ENCODE measurements at regions not wholly inside any gene's neighbourhood (a gene's known extent, or its start where the extent isn't known, plus 50 kb on each side); places are given as distances from the start of the nearest gene placed in this dataset.

- no peak overlapping the region for H3K4me3 ChIP-seq
- H3K9me3 ChIP-seq = no peaks in the 10 kb centered on the region
- TF ChIP-seq, protein P1, sequence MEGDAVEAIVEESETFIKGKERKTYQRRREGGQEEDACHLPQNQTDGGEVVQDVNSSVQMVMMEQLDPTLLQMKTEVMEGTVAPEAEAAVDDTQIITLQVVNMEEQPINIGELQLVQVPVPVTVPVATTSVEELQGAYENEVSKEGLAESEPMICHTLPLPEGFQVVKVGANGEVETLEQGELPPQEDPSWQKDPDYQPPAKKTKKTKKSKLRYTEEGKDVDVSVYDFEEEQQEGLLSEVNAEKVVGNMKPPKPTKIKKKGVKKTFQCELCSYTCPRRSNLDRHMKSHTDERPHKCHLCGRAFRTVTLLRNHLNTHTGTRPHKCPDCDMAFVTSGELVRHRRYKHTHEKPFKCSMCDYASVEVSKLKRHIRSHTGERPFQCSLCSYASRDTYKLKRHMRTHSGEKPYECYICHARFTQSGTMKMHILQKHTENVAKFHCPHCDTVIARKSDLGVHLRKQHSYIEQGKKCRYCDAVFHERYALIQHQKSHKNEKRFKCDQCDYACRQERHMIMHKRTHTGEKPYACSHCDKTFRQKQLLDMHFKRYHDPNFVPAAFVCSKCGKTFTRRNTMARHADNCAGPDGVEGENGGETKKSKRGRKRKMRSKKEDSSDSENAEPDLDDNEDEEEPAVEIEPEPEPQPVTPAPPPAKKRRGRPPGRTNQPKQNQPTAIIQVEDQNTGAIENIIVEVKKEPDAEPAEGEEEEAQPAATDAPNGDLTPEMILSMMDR (IDR thresholded peaks at IDR 0.05) = no peak
- TF ChIP-seq POLR2A (IDR thresholded peaks at IDR 0.05) (no peak), EP300 (IDR thresholded peaks at IDR 0.05) (no peak)
- no peaks in the 10 kb centered on the region for H3K27me3 ChIP-seq
- no peak for DNase-seq (ENCODE audit: low spot score in 2 of 2)
- no peak overlapping the region for H3K27ac ChIP-seq
- WGBS, 2 donors = 91 to 96% methylated on average over 5 of the region's 5 CpGs
- H3K36me3 ChIP-seq = no peaks in the 10 kb centered on the region
- H3K4me1 ChIP-seq = peaks cover 0 to 29% (median 11%) of the 10 kb centered on the region in 4 donors
Measured at GRCh38 chr3:120503727-120504616, 53.2 kb upstream of the FSTL1 start.

DNA sequence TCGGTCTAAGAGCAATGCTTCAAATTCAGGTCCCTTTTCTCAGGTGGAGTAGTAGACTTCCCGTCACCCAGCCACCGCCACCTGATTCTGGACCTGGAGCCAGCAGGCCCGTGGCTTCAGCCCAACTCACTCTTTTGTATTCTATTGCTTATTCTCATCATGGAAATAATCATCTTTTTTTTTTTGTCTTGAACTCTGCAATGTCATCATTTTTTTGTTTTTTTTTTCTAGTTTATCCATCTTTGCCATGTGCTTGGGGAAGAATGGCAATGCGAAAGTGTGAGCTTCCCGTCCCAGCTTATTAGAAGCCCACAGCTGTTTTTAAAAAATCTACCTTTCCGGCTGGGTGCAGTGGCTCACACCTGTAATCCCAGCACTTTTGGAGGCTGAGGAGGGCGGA is 51.3 kb upstream of the FSTL1 start:
- Histone ChIP-seq H3K27ac (no peak overlapping the region), H3K4me3 (no peak overlapping the region), H3K36me3 (no peaks in the 10 kb centered on the region), H3K27me3 (no peaks in the 10 kb centered on the region), H3K4me1 (peaks cover 0 to 39% (median 18%) of the 10 kb centered on the region in 4 donors), H3K9me3 (no peaks in the 10 kb centered on the region)
- 95 to 98% methylated on average over 8 of the region's 8 CpGs for WGBS, 2 donors
- no peak for DNase-seq (ENCODE audit: low spot score in 2 of 2)
- TF ChIP-seq EP300 (IDR thresholded peaks at IDR 0.05) = no peak
- no peak for TF ChIP-seq POLR2A (IDR thresholded peaks at IDR 0.05)
- TF ChIP-seq, protein P1 (IDR thresholded peaks at IDR 0.05) = no peak

All from tibial nerve (tissue), 4 donors.